Common myeloid progenitor, CD34-positive (primary cell): ENCODE measurements at regions not wholly inside any gene's neighbourhood (a gene's known extent, or its start where the extent isn't known, plus 50 kb on each side); places are given as distances from the start of the nearest gene placed in this dataset.

Experiments
- CTCF ChIA-PET: fragments of 350-600 bp; sonication (Branson Sonifier 250); formaldehyde crosslinking; loops from one replicate; lab custom pipeline; 2021; ENCODE audit warnings: antibody characterized with exemption; lab: Charles Lee
- POLR2A ChIA-PET: fragments of 350-600 bp; sonication (Branson Sonifier 250); formaldehyde crosslinking; loops from one replicate; lab custom pipeline; 2021; ENCODE audit warnings: antibody characterized with exemption; lab: Charles Lee
- DNase-seq, 3 donors: peaks; one replicate each; pipeline versions ENCODE4 v3.0.0 to v3.0.0-alpha.2; 2013
- H3K27ac ChIP-seq, 2 experiments: 1 replicate in 1 of 2; 2 replicates in 1 of 2; pipeline ENCODE4 v1.7.0; 2013; ENCODE audit warnings: inconsistent platforms in 2 of 2, low read length in 2 of 2, mild to moderate bottlenecking in 2 of 2, low read depth in 1 of 2, moderate library complexity in 1 of 2; ENCODE audit not compliant: severe bottlenecking in 2 of 2, insufficient read depth in 1 of 2, poor library complexity in 1 of 2
- H3K27me3 ChIP-seq, 5 experiments: replicated peaks in 2 of 5; 1 replicate in 3 of 5; 2 replicates in 2 of 5; pipeline versions ENCODE4 v1.6.1 to v1.7.0; 2013; ENCODE audit warnings: low read length in 4 of 5, mild to moderate bottlenecking in 2 of 5, moderate library complexity in 2 of 5, inconsistent platforms in 1 of 5; ENCODE audit not compliant: insufficient read depth in 5 of 5, control insufficient read depth in 4 of 5
- H3K36me3 ChIP-seq, 4 experiments: 1 replicate in 2 of 4; 2 replicates in 2 of 4; pipeline versions ENCODE4 v1.6.1 to v1.7.0; 2013; ENCODE audit warnings: low read length in 3 of 4, control low read depth in 1 of 4, mild to moderate bottlenecking in 1 of 4; ENCODE audit not compliant: control insufficient read depth in 4 of 4, insufficient read depth in 4 of 4
- H3K4me1 ChIP-seq, 4 experiments: 1 replicate in 3 of 4; 2 replicates in 1 of 4; pipeline versions ENCODE4 v1.6.1 to v1.7.1; 2013; ENCODE audit warnings: low read length in 3 of 4, mild to moderate bottlenecking in 3 of 4, control low read depth in 1 of 4, inconsistent platforms in 1 of 4, moderate library complexity in 1 of 4; ENCODE audit not compliant: control insufficient read depth in 4 of 4, insufficient read depth in 4 of 4; ENCODE audit errors: control extremely low read depth in 1 of 4
- H3K4me3 ChIP-seq, 7 experiments: 1 replicate in 4 of 7; 2 replicates in 3 of 7; pipeline versions ENCODE4 v1.5.1 to v1.7.0; 2013; ENCODE audit warnings: mild to moderate bottlenecking in 7 of 7, low read length in 6 of 7, moderate library complexity in 6 of 7, inconsistent platforms in 2 of 7, low read depth in 2 of 7, control low read depth in 1 of 7; ENCODE audit not compliant: insufficient read depth in 4 of 7, control insufficient read depth in 1 of 7; ENCODE audit errors: extremely low read depth in 1 of 7
- H3K9me3 ChIP-seq, 5 experiments: 1 replicate in 4 of 5; 2 replicates in 1 of 5; pipeline versions ENCODE4 v1.6.1 to v1.7.1; 2013; ENCODE audit warnings: low read length in 4 of 5, mild to moderate bottlenecking in 2 of 5, inconsistent platforms in 1 of 5, low read depth in 1 of 5, moderate library complexity in 1 of 5; ENCODE audit not compliant: control insufficient read depth in 4 of 5, insufficient read depth in 2 of 5; ENCODE audit errors: control extremely low read depth in 1 of 5
- WGBS: methylation state at CpG from one replicate; pipeline ENCODE4 v1.1.5; 2013; ENCODE audit not compliant: insufficient coverage; 5-methylcytosine and 5-hydroxymethylcytosine counted together

DNA sequence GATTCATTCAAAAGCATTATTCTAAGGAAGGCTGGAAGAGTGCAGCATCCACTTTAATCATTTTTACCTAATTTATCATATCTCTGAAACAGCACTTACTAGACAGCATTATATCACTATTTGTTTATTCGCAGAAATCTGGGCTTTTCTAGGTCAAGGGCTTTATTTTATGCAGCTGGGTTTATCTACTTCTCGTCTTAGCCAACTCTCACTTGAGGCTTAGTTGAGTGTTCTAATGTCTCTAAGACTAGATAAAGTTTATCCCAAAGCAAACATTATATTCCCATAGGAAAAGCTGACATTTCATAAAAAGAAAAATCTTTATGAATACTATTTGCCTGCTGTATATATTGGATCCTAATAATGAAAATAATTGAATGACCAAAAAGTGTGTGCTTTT, 720.8 kb upstream of the FLRT2 start:
- no CpG with 5 or more reads among the region's 2 CpGs for WGBS
- ChIA-PET CTCF (no interaction called here), POLR2A (no interaction called here)
- H3K27ac ChIP-seq, result no peak overlapping the region
- H3K4me3 ChIP-seq, result no peak overlapping the region
- no peaks in the 10 kb centered on the region for H3K9me3 ChIP-seq
- no peak for DNase-seq
- no peaks in the 10 kb centered on the region for H3K27me3 ChIP-seq
- H3K4me1 ChIP-seq, result peaks cover 0 to 2% (median 0%) of the 10 kb centered on the region in 4 experiments
- H3K36me3 ChIP-seq, result no peaks in the 10 kb centered on the region

DNA sequence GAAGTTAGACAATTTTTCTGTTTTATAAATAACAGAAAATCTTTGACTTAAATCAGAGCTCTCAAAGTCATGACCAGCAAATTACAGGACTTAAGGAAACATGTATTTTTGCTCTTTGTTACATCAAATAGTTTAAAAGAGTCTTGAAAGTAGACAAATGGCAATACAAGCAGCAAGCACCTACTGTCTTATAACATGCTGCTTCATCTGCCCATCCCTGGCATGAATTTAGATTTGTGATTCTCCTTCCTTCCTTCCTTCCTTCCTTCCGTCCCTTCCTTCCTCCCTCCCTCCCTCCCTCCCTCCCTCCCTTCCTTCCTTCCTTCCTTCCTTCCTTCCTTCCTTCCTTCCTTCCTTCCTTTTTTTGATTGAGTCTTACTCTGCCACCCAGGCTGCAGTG, 715.6 kb upstream of the FLRT2 start:
- WGBS, result no CpG with 5 or more reads among the region's 1 CpG
- Histone ChIP-seq H3K36me3 (no peaks in the 10 kb centered on the region), H3K27me3 (no peaks in the 10 kb centered on the region), H3K27ac (no peak overlapping the region), H3K9me3 (no peaks in the 10 kb centered on the region), H3K4me3 (no peak overlapping the region), H3K4me1 (peaks cover 0 to 12% (median 0%) of the 10 kb centered on the region in 4 experiments)
- ChIA-PET POLR2A (interaction anchor here (0.6 kb wide), 1 partner anchor 625 kb away, joined by 3 read pairs; no protein-coding TSS in a partner anchor), CTCF (no interaction called here)
- DNase-seq, result no peak

DNA sequence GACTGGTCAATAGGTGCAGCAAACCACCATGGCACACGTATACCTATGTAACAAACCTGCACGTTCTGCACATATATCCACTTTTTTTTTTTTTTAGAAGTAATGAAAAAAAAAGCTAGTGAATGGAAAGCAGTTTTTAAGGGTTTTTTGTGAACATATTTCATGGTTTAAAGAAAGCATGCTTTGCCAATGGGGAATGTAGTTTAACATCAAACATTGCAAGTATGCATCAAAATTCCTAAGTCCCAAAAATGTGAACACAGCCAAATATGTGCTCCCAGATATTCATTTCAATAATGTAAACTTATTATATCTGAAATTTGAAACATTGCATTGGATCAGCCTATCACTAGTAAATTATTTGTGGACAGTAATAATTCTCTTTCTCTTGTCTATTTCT, 710.4 kb upstream of the FLRT2 start:
- WGBS, result no CpG with 5 or more reads among the region's 2 CpGs
- H3K9me3 ChIP-seq, result peaks cover 0 to 4% (median 2%) of the 10 kb centered on the region in 5 experiments
- H3K27ac ChIP-seq, result no peak overlapping the region
- H3K4me1 ChIP-seq, result peaks cover 0 to 12% (median 0%) of the 10 kb centered on the region in 4 experiments
- H3K36me3 ChIP-seq, result no peaks in the 10 kb centered on the region
- DNase-seq, result no peak
- CTCF ChIA-PET, result no interaction called here
- no peaks in the 10 kb centered on the region for H3K27me3 ChIP-seq
- no peak overlapping the region for H3K4me3 ChIP-seq
- POLR2A ChIA-PET, result no interaction called here

DNA sequence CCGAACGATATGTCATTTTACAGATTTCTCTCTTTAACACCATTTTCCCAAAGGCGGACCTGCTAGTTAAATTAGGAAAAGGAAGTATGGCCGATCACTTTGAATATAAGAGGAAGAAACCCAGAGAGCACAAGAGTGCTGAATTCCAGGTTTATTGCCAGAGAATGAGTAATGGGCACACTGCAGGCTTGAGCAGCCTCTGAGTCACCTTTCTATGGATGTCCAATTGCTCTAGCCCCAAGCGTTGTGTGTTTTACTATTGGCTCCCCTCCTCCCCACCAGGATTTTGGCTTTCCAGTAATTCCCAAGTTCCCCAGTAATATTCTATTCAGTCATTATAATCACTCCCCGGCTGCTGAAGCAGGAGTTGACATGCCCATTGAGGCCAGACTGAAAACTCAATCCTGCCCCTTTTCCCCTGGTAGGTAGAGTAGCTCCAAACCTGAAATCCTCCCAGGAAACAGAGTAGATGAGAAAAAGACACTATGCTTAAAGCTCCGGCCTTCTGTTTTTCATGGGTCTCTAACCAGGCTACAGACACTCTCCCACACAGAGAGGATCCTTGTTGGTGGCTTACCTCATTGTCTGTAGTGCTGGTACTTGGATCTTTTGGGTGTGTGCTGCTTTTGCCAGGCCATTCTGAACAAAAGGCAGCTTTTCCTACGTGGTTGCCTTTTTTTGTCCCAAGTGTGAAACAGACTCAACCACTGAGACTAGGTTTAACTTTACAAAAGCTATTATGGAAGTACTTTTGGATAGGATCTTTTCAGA, 704.3 kb upstream of the FLRT2 start:
- no peak overlapping the region for H3K4me3 ChIP-seq
- POLR2A ChIA-PET, result no interaction called here
- CTCF ChIA-PET, result no interaction called here
- H3K36me3 ChIP-seq, result no peaks in the 10 kb centered on the region
- H3K9me3 ChIP-seq, result peaks cover 0 to 4% (median 2%) of the 10 kb centered on the region in 5 experiments
- no peaks in the 10 kb centered on the region for H3K4me1 ChIP-seq
- H3K27ac ChIP-seq, result no peak overlapping the region
- H3K27me3 ChIP-seq, result no peaks in the 10 kb centered on the region
- WGBS, result 96% methylated on average over 6 of the region's 8 CpGs
- DNase-seq, result no peak

DNA sequence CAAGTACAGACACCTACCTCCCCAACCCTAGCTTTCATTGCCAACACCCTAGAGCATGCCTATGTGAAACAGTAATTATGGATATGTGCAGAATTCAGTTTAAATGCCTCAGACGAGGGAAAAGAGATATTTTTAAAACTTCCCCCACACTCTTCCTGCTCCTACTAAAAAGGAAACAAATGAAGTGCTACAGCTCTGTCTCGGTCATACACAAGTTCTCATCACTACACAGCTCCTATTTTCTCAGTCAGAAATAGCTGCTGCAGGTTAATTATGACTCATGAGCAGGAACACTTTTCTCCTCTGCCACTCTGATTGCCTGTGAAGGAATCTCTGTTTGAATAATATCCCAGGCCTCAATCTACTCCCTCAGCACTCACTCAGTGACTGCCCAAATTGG, 703.6 kb upstream of the FLRT2 start:
- Histone ChIP-seq H3K9me3 (peaks cover 0 to 4% (median 2%) of the 10 kb centered on the region in 5 experiments), H3K27ac (no peak overlapping the region), H3K27me3 (no peaks in the 10 kb centered on the region), H3K4me1 (no peaks in the 10 kb centered on the region), H3K36me3 (no peaks in the 10 kb centered on the region), H3K4me3 (no peak overlapping the region)
- WGBS, result 0% methylated on average over 1 of the region's 2 CpGs
- no peak for DNase-seq
- ChIA-PET POLR2A (no interaction called here), CTCF (no interaction called here)

DNA sequence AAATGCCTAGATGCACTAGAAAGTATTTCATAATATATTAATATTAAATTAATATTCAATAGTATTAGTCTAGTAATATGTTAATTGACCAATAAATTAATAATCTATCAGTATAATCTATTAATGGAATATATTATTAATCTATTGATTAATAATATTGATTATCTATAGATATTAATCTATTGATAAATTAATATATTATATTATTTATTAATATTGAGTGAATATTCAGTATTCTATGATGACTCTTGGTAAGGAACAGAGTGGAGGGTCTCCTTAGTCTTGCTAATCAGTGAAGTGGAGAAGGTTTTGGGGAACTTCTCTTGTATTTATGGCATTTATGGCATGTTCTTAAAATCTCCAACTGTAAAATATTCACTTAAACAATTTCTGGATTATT, 679.3 kb upstream of the FLRT2 start:
- Histone ChIP-seq H3K27ac (no peak overlapping the region), H3K9me3 (no peaks in the 10 kb centered on the region), H3K4me1 (peaks cover 0 to under 1% (median 0%) of the 10 kb centered on the region in 4 experiments), H3K27me3 (no peaks in the 10 kb centered on the region), H3K4me3 (no peak overlapping the region), H3K36me3 (no peaks in the 10 kb centered on the region)
- CTCF ChIA-PET, result no interaction called here
- POLR2A ChIA-PET, result no interaction called here
- DNase-seq, result no peak

DNA sequence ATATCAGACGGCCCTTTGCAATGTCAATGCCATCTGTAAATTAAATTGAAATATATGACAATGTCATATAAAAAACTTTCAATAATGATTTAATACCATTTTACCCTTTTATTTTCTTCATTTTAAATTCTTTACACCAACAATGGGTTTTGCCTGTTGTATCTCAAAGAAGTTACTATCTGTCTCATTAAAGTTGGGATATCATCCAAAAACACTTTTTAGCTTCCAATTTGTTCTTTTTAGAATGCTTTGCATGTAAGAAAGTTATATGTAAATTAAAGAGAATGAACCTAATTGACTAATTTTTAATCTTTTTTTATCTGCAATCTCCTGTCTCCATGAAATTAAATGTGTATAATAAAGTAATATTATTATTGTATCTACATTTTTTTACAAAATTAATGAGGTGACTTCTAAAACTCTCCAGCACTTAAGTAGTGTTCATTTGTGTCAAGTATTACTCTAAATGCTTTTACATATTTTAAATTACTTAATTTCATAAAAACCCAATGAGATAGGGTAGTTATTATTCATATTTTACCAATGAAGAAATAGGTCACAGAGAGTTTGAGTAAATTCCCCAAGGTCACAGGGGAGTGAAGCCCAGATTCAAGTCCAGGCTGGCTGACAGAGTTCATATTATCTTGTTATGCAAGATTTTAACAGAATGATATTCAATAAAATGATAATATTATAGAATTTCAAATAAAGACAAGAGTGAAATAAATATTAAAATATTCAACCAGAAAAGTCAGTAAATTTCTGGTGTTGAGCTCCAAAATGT, 673.0 kb upstream of the FLRT2 start:
- whole genome bisulfite sequencing, result no CpG with 5 or more reads among the region's 1 CpG

More for the DNA sequence above, 673.0 kb upstream of the FLRT2 start:
- ChIA-PET CTCF (interaction anchor here (0.6 kb wide), 1 partner anchor 423 kb away, joined by 3 read pairs; no protein-coding TSS in a partner anchor), POLR2A (no interaction called here)
- H3K27ac ChIP-seq, result no peak overlapping the region
- no peak for DNase-seq
- H3K4me1 ChIP-seq, result no peaks in the 10 kb centered on the region
- no peaks in the 10 kb centered on the region for H3K9me3 ChIP-seq
- no peaks in the 10 kb centered on the region for H3K27me3 ChIP-seq
- H3K4me3 ChIP-seq, result no peak overlapping the region
- H3K36me3 ChIP-seq, result no peaks in the 10 kb centered on the region
